HepG2 (cell line): ENCODE measurements at regions not wholly inside any gene's neighbourhood (a gene's known extent, or its start where the extent isn't known, plus 50 kb on each side); places are given as distances from the start of the nearest gene placed in this dataset.
"Not testable (repeated sequence)": the region's sequence is repeated elsewhere in the genome, so short reads cannot be mapped to it uniquely, and the experiment has no call there.

Source experiments
- ATAC-seq: fragments of 200-7000 bp; cut with Tn5 transposase; 3 replicates; pipeline ENCODE4 v1.9.1; 2020; ENCODE audit warnings: mild to moderate bottlenecking, moderate library complexity
- BruUV-seq: library from RNA; stranded (reverse); fragments of 400-500 nt; replicated peaks from 2 replicates; lab custom pipeline; 2021; lab: Mats Ljungman, UMichigan
- CTCF ChIA-PET: fragments of 300-600 bp; formaldehyde crosslinking; extraction: SDS; loops from one replicate; lab custom pipeline; 2021; ENCODE audit warnings: low total read pairs, inconsistent platforms, low intra/inter-chr PET ratio; lab: Yijun Ruan, JAX
- POLR2A ChIA-PET: fragments of 350-600 bp; sonication (Branson Sonifier 250); formaldehyde crosslinking; loops from one replicate; lab custom pipeline; 2020; ENCODE audit warnings: antibody characterized with exemption, inconsistent platforms; lab: Yijun Ruan, JAX
- DNase-seq: peaks from one replicate; pipeline ENCODE4 v3.0.0-alpha.2; 2015; ENCODE audit warnings: low spot score
- FAIRE-seq: peaks from 3 replicates; lab custom pipeline; 2011; peaks lifted over from hg19 to GRCh38; lab: Jason Lieb, UNC
- H2AFZ ChIP-seq: one replicate; pipeline ENCODE4 v1.6.1; 2011; ENCODE audit warnings: low read length, inconsistent platforms
- H3K27ac ChIP-seq: fragments of 300-600 bp; 3 replicates; pipeline ENCODE4 v1.8.0; 2011; ENCODE audit warnings: mixed run types, mild to moderate bottlenecking, mixed read lengths, low read length, inconsistent platforms; ENCODE audit not compliant: insufficient read depth; ENCODE audit errors: extremely low read length
- H3K27me3 ChIP-seq, 2 experiments: fragments of 200-600 bp in 1 of 2; 2 replicates in 1 of 2; 3 replicates in 1 of 2; pipeline versions ENCODE4 v1.6.0 to v1.8.0; 2011; ENCODE audit warnings: low read length in 2 of 2, mild to moderate bottlenecking in 2 of 2, moderate library complexity in 2 of 2, inconsistent platforms in 1 of 2; ENCODE audit not compliant: insufficient read depth in 2 of 2, control insufficient read depth in 1 of 2
- H3K36me3 ChIP-seq, 2 experiments: fragments of 200-600 bp in 1 of 2; replicated peaks in 1 of 2; 2 replicates in 1 of 2; 3 replicates in 1 of 2; pipeline versions ENCODE4 v1.5.1 to v1.8.0; 2011; ENCODE audit warnings: low read length in 2 of 2, inconsistent platforms in 1 of 2; ENCODE audit not compliant: insufficient read depth in 2 of 2, control insufficient read depth in 1 of 2
- H3K4me1 ChIP-seq: 2 replicates; pipeline ENCODE4 v1.5.1; 2012; ENCODE audit warnings: low read length, inconsistent platforms; ENCODE audit not compliant: insufficient read depth
- H3K4me2 ChIP-seq: 2 replicates; pipeline ENCODE4 v1.6.0; 2011; ENCODE audit warnings: low read depth, low read length, inconsistent platforms
- H3K4me3 ChIP-seq, 3 experiments: fragments of 200-600 bp in 1 of 3; sonication (generic), shearing (Covaris generic) in 1 of 3; replicated peaks in 1 of 3; 2 replicates each; pipeline ENCODE4 v1.5.1; 2011 to 2016; ENCODE audit warnings: low read length in 3 of 3, inconsistent platforms in 2 of 3, low read depth in 2 of 3, mild to moderate bottlenecking in 2 of 3, control low read depth in 1 of 3, mixed read lengths in 1 of 3; ENCODE audit not compliant: insufficient read depth in 1 of 3
- H3K79me2 ChIP-seq: one replicate; pipeline ENCODE4 v1.6.1; 2011; ENCODE audit warnings: low read length, inconsistent platforms; ENCODE audit not compliant: insufficient read depth
- H3K9ac ChIP-seq: 2 replicates; pipeline ENCODE4 v1.6.0; 2011; ENCODE audit warnings: mild to moderate bottlenecking, low read depth, low read length, inconsistent platforms; ENCODE audit not compliant: insufficient read depth
- H3K9me3 ChIP-seq: 2 replicates; pipeline ENCODE4 v1.5.1; 2012; ENCODE audit warnings: mild to moderate bottlenecking, low read length
- H4K20me1 ChIP-seq: 2 replicates; pipeline ENCODE4 v1.6.0; 2011; ENCODE audit warnings: inconsistent platforms, mild to moderate bottlenecking, low read length, moderate library complexity; ENCODE audit not compliant: insufficient read depth
- ADNP ChIP-seq: sonication (generic); formaldehyde crosslinking; IDR thresholded peaks from 2 replicates; pipeline ENCODE4 v1.4.0; 2020; ENCODE audit warnings: missing genetic modification reagents
- ATF1 ChIP-seq: IDR thresholded peaks from 2 replicates; pipeline ENCODE4 v1.6.1; 2016; ENCODE audit warnings: mild to moderate bottlenecking, control low read depth
- FOXA1 ChIP-seq, 2 experiments: fragments of 450-650 bp in 1 of 2; sonication (generic) in 1 of 2; formaldehyde crosslinking in 1 of 2; IDR thresholded peaks; 2 replicates each; pipeline versions ENCODE4 v1.4.0 to v1.6.1; 2016 to 2020; ENCODE audit warnings: missing genetic modification reagents in 1 of 2
- FOXA3 ChIP-seq: IDR thresholded peaks from 2 replicates; pipeline ENCODE4 v1.6.1; 2016; ENCODE audit warnings: missing genetic modification reagents, missing compliant biosample characterization
- HOXA3 ChIP-seq: sonication (generic); formaldehyde crosslinking; IDR thresholded peaks from 2 replicates; pipeline ENCODE4 v1.5.0; 2020; ENCODE audit warnings: missing genetic modification reagents
- KDM3A ChIP-seq: IDR thresholded peaks from 2 replicates; pipeline ENCODE4 v1.6.1; 2018; ENCODE audit warnings: low read depth, missing compliant biosample characterization
- MEF2D ChIP-seq: sonication (generic); formaldehyde crosslinking; IDR thresholded peaks from 2 replicates; pipeline ENCODE4 v1.5.1; 2020; ENCODE audit warnings: mild to moderate bottlenecking, missing genetic modification reagents
- PATZ1 ChIP-seq: sonication (generic); formaldehyde crosslinking; IDR thresholded peaks from 2 replicates; pipeline ENCODE4 v1.4.0; 2020; ENCODE audit warnings: missing genetic modification reagents
- SUZ12 ChIP-seq: fragments of 150-350 bp; IDR thresholded peaks from 2 replicates; pipeline ENCODE4 v1.6.1; 2014; ENCODE audit warnings: low read depth, low read length
- ZNF629 ChIP-seq: sonication (generic); formaldehyde crosslinking; conservative IDR thresholded peaks from 2 replicates; pipeline ENCODE4 v1.5.0; 2020; ENCODE audit warnings: missing genetic modification reagents
- WGBS: methylation state at CpG from one replicate; pipeline ENCODE4 v1.1.6; 2017; ENCODE audit warnings: low lambda C conversion rate; 5-methylcytosine and 5-hydroxymethylcytosine counted together
- in situ Hi-C: cut with HindIII; loops from 2 replicates; pipeline ENCODE4 v1.10.0; 2017; ENCODE audit warnings: low pct_unique_long_range_greater_than_20kb; ENCODE audit not compliant: extremely low pct_ligation_motif_present
- intact Hi-C: fragments of 100-400 bp; cut with micrococcal nuclease; formaldehyde crosslinking; loops from one replicate; pipeline ENCODE4 v1.10.0; 2022; ENCODE audit not compliant: unreplicated experiment
- TF ChIP-seq, protein P1 (sequence below): sonication (generic); formaldehyde crosslinking; IDR thresholded peaks from 2 replicates; pipeline ENCODE4 v1.4.0; 2020; ENCODE audit warnings: missing genetic modification reagents, borderline replicate concordance
- TF ChIP-seq, protein P2 (sequence below): sonication (generic); formaldehyde crosslinking; IDR thresholded peaks from 2 replicates; pipeline ENCODE4 v1.5.0; 2020; ENCODE audit warnings: missing genetic modification reagents

GRCh38 chr1:147423100-147423827 is 118.0 kb upstream of the BCL9 start:
- H3K4me3 ChIP-seq; FAIRE-seq; H3K4me2 ChIP-seq; BruUV-seq; H2AFZ ChIP-seq; intact Hi-C loops; H3K9me3 ChIP-seq; H4K20me1 ChIP-seq; DNase-seq; CTCF ChIA-PET; H3K27me3 ChIP-seq; H3K36me3 ChIP-seq; H3K4me1 ChIP-seq; H3K9ac ChIP-seq; H3K27ac ChIP-seq; ATAC-seq; H3K79me2 ChIP-seq; in situ Hi-C loops; POLR2A ChIA-PET; TF ChIP-seq FOXA1 (IDR thresholded peaks at IDR 0.05): not testable (repeated sequence)
- TF ChIP-seq FOXA3 (CRISPR knock-in tag) (peak; percentile 38; the same call in 1 of the 2 replicates), FOXA1 (CRISPR knock-in tag; IDR thresholded peaks at IDR 0.05) (peak; percentile 65), HOXA3 (CRISPR knock-in tag) (0 out of 2 replicates have a peak, but pooled peaks have one; percentile 14)
- TF ChIP-seq, protein P1, sequence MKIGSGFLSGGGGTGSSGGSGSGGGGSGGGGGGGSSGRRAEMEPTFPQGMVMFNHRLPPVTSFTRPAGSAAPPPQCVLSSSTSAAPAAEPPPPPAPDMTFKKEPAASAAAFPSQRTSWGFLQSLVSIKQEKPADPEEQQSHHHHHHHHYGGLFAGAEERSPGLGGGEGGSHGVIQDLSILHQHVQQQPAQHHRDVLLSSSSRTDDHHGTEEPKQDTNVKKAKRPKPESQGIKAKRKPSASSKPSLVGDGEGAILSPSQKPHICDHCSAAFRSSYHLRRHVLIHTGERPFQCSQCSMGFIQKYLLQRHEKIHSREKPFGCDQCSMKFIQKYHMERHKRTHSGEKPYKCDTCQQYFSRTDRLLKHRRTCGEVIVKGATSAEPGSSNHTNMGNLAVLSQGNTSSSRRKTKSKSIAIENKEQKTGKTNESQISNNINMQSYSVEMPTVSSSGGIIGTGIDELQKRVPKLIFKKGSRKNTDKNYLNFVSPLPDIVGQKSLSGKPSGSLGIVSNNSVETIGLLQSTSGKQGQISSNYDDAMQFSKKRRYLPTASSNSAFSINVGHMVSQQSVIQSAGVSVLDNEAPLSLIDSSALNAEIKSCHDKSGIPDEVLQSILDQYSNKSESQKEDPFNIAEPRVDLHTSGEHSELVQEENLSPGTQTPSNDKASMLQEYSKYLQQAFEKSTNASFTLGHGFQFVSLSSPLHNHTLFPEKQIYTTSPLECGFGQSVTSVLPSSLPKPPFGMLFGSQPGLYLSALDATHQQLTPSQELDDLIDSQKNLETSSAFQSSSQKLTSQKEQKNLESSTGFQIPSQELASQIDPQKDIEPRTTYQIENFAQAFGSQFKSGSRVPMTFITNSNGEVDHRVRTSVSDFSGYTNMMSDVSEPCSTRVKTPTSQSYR (CRISPR knock-in tag), result peak; percentile 87
- 60% methylated on average over 17 of the region's 31 CpGs for WGBS

GRCh38 chr1:147434921-147435320 is 106.4 kb upstream of the BCL9 start:
- POLR2A ChIA-PET, result no interaction called here
- BruUV-seq, result no TSS peak
- Histone ChIP-seq H3K9me3 (no peaks in the 10 kb centered on the region), H3K79me2 (no peaks in the 10 kb centered on the region), H4K20me1 (no peaks in the 10 kb centered on the region), H3K9ac (no peak overlapping the region), H3K27me3 (peaks cover 0 to 10% of the 10 kb centered on the region in 2 experiments; a peak in 3 of 5 replicates), H2AFZ (no peak overlapping the region), H3K4me3 (no peak overlapping the region), H3K4me2 (no peak overlapping the region), H3K36me3 (no peaks in the 10 kb centered on the region), H3K27ac (no peak overlapping the region), H3K4me1 (no peaks in the 10 kb centered on the region)
- intact Hi-C loops, result no loop called here
- no CpG with 5 or more reads among the region's 1 CpG for WGBS
- CTCF ChIA-PET, result no interaction called here
- DNase-seq, result no peak
- in situ Hi-C loops, result no loop called here
- FAIRE-seq, result no peak
- ATAC-seq, result no peak
- TF ChIP-seq KDM3A (no peak), SUZ12 (no peak), ATF1 (CRISPR knock-in tag) (no peak), PATZ1 (no peak), MEF2D (no peak), ADNP (CRISPR knock-in tag) (no peak), ZNF629 (no peak)
- TF ChIP-seq, protein P2, sequence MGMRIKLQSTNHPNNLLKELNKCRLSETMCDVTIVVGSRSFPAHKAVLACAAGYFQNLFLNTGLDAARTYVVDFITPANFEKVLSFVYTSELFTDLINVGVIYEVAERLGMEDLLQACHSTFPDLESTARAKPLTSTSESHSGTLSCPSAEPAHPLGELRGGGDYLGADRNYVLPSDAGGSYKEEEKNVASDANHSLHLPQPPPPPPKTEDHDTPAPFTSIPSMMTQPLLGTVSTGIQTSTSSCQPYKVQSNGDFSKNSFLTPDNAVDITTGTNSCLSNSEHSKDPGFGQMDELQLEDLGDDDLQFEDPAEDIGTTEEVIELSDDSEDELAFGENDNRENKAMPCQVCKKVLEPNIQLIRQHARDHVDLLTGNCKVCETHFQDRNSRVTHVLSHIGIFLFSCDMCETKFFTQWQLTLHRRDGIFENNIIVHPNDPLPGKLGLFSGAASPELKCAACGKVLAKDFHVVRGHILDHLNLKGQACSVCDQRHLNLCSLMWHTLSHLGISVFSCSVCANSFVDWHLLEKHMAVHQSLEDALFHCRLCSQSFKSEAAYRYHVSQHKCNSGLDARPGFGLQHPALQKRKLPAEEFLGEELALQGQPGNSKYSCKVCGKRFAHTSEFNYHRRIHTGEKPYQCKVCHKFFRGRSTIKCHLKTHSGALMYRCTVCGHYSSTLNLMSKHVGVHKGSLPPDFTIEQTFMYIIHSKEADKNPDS (CRISPR knock-in tag), result no peak
